ENCODE measurements at regions not wholly inside any gene's neighbourhood (a gene's known extent, or its start where the extent isn't known, plus 50 kb on each side); places are given as distances from the start of the nearest gene placed in this dataset.
"Not testable (repeated sequence)": the region's sequence is repeated elsewhere in the genome, so short reads cannot be mapped to it uniquely, and the experiment has no call there.

DNA sequence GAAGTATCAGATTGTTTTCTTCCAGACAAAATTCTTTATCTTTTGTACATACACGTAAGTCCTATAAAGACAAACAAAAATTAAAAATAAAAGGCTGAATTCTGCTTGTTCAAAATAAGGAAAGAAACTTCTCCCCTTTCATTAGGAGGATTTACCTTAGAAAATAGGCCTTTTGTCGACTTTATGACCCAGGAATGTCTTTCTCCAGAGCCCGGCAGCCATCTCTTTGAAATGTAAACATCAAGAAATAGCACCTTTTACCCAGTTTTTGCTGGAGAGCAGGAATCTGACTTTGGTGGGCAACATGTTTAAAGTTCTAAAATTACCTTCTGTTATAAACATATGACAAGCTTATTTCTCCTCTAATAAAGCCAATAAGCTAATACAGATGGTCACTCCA is 373.0 kb upstream of the FTMT start:
- TF ChIP-seq, protein P1, sequence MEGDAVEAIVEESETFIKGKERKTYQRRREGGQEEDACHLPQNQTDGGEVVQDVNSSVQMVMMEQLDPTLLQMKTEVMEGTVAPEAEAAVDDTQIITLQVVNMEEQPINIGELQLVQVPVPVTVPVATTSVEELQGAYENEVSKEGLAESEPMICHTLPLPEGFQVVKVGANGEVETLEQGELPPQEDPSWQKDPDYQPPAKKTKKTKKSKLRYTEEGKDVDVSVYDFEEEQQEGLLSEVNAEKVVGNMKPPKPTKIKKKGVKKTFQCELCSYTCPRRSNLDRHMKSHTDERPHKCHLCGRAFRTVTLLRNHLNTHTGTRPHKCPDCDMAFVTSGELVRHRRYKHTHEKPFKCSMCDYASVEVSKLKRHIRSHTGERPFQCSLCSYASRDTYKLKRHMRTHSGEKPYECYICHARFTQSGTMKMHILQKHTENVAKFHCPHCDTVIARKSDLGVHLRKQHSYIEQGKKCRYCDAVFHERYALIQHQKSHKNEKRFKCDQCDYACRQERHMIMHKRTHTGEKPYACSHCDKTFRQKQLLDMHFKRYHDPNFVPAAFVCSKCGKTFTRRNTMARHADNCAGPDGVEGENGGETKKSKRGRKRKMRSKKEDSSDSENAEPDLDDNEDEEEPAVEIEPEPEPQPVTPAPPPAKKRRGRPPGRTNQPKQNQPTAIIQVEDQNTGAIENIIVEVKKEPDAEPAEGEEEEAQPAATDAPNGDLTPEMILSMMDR (IDR thresholded peaks at IDR 0.05; ENCODE audit: low read depth, low read length, missing control alignments), result no peak
- in situ Hi-C loops (cut with HindIII; ENCODE audit: low sequenced_read_pairs), result no loop called here
- DNase-seq (ENCODE audit: low read depth), result no peak
- no peak overlapping the region for H3K4me3 ChIP-seq (ENCODE audit: low read depth, low read length)

DNA sequence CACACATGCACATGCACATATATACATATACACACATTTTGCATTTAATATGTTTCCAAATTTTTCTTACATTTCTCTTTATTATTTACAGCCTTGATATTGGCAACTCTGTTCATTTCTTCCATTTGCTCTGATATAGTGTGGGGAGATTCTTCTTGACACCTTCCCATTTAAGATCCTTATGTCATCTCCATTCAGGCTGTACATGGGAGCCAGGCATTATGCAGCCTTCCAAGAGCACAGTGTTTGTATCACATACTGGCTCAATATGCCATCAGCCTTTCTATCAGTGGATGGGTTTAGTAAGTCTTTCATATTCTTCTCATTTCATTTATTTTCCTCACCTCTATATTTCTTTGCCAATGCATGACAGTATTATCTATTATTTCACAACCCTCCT is 372.3 kb upstream of the FTMT start:
- in situ Hi-C loops (cut with HindIII; ENCODE audit: low sequenced_read_pairs), result no loop called here
- TF ChIP-seq, protein P1 (IDR thresholded peaks at IDR 0.05; ENCODE audit: low read depth, low read length, missing control alignments), result no peak
- H3K4me3 ChIP-seq (ENCODE audit: low read depth, low read length), result no peak overlapping the region
- DNase-seq (ENCODE audit: low read depth), result no peak

DNA sequence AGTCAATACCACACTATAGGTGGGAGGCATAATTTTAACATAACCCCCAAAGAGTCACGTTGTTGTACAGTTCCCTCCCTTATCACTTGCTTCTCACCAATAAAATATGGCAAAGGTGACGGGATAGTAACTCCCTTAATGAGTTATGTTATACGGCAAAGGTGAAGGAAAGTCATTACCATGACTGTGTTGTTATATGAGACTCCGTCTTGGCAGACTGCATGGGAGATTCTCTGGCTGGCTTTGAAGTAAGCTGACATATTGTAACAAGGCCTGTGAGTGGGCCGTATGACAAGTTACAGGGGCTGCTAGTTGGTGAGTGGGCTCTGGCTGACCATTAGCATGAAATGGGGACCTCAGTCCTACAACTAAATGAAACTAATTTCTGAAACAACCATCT is 366.4 kb upstream of the FTMT start:
- TF ChIP-seq, protein P1 (IDR thresholded peaks at IDR 0.05; ENCODE audit: low read depth, low read length, missing control alignments), result no peak
- DNase-seq (ENCODE audit: low read depth), result no peak
- in situ Hi-C loops (cut with HindIII; ENCODE audit: low sequenced_read_pairs), result no loop called here
- no peak overlapping the region for H3K4me3 ChIP-seq (ENCODE audit: low read depth, low read length)

DNA sequence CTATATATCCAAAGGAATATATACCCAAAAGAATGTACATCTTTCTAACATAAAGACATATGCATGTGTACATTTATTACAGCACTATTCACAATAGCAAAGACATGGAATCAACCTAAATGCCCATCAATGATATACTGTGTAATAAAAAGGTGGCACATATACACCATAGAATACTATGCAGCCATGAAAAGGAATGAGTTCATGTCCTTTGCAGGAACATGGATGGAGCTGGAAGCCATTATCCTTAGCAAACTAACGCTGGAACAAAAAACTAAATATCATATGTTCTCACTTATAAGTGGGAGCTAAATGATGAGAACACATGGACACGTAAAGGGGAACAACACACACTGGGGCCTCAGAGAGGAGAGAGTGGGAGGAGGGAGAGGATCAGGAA is 365.7 kb upstream of the FTMT start:
- H3K4me3 ChIP-seq (ENCODE audit: low read depth, low read length); DNase-seq (ENCODE audit: low read depth); in situ Hi-C loops (cut with HindIII; ENCODE audit: low sequenced_read_pairs): not testable (repeated sequence)

DNA sequence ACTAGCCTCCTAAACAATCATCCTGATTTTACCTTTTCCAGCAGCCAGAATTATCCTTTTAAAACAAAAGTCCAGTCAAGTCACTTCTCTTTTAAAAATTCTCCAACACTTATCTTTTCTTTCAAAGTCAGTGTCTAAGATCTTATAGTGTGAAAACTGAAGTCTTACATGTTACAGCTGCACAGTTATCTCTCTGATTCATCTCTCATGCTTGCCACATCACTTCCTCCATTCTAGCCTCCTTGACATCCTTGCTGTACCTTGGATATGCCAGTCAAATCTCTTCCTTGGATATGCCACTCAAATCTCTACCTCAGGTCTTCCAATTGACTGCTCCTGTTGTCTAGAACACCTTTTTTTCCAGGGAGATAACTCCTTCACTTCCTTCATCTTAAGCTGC is 361.7 kb upstream of the FTMT start:
- TF ChIP-seq, protein P1 (IDR thresholded peaks at IDR 0.05; ENCODE audit: low read depth, low read length, missing control alignments), result no peak
- in situ Hi-C loops (cut with HindIII; ENCODE audit: low sequenced_read_pairs), result no loop called here
- DNase-seq (ENCODE audit: low read depth), result no peak
- no peak overlapping the region for H3K4me3 ChIP-seq (ENCODE audit: low read depth, low read length)

DNA sequence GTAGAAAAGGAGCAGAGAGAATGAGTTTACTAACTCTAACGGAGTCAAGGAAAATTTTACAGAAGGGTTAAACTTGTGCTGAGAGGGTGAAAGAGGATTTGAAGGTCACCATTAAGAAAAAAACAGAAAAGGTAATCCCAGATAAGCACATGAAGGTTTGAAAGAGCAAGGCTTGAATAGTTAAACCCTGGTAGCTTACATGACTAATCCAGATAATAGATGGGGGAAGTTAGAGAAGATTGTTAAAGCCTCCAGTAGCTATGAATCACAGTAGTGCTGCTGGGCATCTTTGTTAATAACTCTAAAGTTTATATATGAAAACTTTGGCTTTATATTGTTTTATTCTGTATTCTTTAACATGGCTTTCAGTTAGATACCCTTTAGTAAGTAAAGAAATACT is 354.5 kb upstream of the FTMT start:
- in situ Hi-C loops (cut with HindIII; ENCODE audit: low sequenced_read_pairs), result no loop called here
- H3K4me3 ChIP-seq (ENCODE audit: low read depth, low read length), result no peak overlapping the region
- DNase-seq (ENCODE audit: low read depth), result no peak
- TF ChIP-seq, protein P1 (IDR thresholded peaks at IDR 0.05; ENCODE audit: low read depth, low read length, missing control alignments), result no peak

DNA sequence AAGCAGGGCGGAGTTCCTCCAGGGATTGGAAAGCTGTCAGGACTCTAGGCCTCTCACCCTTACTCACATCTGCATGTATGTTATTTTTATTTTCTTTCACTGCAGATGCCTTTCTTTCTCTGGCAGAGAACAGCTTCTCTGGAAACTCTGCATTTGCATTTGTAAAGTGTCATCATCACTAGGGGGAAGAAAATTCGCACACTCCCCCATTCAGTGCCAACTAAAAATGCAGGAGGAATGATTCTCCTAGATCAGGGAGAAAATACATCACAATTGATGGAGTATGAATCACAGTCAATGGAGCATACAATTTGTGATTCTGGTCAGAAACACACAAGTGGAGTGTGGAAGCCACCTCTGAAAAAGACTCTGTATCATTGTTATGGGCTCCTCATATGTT is 351.4 kb upstream of the FTMT start:
- DNase-seq (ENCODE audit: low read depth), result no peak
- TF ChIP-seq, protein P1 (IDR thresholded peaks at IDR 0.05; ENCODE audit: low read depth, low read length, missing control alignments), result no peak
- in situ Hi-C loops (cut with HindIII; ENCODE audit: low sequenced_read_pairs), result no loop called here
- H3K4me3 ChIP-seq (ENCODE audit: low read depth, low read length), result no peak overlapping the region
